NCI-H226 (cell line): ENCODE measurements at regions not wholly inside any gene's neighbourhood (a gene's known extent, or its start where the extent isn't known, plus 50 kb on each side); places are given as distances from the start of the nearest gene placed in this dataset.
"Not testable (repeated sequence)": the region's sequence is repeated elsewhere in the genome, so short reads cannot be mapped to it uniquely, and the experiment has no call there.

Source experiments
- DNase-seq: peaks from one replicate; pipeline ENCODE4 v3.0.0-alpha.2; 2015

DNA sequence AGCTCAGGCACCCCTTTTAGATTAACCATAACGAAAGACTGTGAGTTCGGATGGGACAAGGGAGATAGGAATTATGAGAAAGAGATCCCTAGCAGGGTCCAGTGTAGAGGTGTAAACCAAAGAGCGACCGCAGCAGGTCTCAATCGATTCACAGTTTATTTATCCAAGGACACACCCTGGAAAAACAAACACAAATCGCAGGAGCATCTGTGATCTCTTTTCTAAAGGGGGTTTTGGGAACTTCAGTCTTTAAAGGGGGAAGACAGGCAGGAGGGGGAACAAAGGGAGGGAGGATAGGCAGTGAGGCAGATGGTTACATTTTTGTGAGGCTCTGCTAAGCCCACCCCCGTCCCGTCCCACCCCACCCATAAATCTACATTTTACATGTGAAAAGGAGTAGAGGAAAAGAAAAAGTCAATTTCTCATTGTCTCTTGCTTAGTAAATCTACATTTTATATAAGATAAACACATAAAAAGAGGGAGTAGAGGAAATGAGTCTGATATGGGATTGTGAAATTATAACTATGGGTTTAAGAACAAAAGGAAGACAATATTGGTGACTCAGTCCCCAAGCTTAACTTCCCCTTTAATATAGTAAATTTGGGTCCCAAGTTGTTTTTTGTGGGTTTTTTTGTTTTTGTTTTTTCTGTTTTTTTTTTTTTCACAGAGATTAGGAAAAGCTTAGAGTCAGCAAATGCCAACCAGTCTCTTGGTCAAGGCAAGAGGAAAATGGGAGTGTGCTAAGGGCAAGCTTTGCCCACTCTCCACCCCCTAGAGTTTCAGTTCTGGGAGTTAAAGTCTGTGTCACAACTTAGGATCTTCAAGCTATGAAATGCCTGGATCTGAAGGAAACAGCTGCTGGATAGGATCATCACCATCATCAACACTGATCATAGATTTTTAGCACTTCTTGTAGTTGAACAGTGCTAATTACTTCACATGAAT lies 160.9 kb upstream of the CDH5 start:
- peak; percentile 32 for DNase-seq

DNA sequence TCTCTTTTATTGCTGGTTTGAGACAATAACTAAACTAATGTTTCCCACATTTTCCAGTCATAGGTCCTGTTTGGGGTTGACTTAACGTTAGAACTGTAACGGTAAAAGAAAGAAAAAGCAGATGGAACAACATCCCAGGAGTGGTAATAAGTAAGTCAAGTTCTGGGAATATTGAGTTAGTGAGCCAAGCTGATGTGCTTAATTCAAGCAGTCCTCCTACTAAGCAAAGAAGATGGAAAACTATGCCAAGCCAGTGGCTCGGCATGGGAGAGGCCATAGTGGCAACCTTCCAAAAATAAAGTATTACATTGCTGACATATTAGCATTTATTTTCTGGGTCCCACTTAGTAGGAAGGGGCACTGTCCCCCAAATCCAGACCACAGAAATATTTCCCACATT lies 161.7 kb upstream of the CDH5 start:
- peak; percentile 69 for DNase-seq

DNA sequence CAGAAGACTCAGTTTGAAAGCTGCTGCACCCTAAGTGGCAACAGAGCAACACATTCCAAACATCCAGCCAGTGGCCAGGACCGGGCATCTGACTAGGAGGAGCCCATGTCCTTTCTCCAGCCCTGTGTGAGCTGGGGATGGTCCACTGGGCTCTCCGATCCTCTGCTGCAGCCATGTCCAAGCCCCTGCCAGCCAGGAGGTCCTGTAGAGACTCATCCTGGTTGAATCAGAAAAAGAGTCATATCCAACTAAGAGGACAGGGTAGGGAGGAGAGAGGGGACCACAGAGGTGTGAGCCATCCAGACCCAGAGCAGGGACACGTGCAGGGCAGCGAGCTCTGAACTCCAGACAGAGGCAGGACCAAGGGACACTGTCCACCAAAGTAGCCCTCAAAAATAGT lies 163.0 kb upstream of the CDH5 start:
- no peak for DNase-seq

- DNase-seq = no peak
Measured at GRCh38 chr16:66199189-66199588, 167.3 kb upstream of the CDH5 start.

- DNase-seq = no peak
Measured at GRCh38 chr16:66198641-66199040, 167.8 kb upstream of the CDH5 start.

DNA sequence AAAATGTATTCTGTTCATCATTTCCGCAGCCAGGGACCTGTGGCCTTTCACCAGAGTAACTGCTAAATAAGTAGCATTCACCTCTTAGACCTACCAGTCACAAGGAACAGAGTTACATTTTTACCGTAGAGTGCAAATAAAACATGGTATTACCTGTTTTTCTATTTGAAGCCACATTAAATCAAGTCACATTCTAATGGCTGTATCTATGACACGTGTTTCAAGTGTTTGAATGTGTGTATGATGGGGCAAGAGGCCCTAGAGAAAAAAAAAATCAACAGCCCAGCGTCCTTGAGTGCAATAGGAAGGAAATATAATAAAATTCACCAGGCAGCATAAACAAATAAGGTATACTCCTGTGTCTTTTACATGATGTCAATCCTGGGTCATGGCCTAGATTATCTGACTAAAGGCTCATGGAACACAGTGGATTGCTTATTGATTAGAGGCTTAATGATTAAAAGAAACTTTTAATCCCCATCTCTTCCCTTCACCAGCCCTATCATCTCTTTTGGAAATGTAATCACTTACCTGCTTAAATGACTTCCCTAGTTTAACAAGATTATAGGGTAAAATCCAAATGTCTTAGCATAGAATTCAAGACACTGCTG lies 168.7 kb upstream of the CDH5 start:
- DNase-seq = no peak

GRCh38 chr16:66196770-66197169 lies 169.7 kb upstream of the CDH5 start:
- DNase-seq = no peak

DNA sequence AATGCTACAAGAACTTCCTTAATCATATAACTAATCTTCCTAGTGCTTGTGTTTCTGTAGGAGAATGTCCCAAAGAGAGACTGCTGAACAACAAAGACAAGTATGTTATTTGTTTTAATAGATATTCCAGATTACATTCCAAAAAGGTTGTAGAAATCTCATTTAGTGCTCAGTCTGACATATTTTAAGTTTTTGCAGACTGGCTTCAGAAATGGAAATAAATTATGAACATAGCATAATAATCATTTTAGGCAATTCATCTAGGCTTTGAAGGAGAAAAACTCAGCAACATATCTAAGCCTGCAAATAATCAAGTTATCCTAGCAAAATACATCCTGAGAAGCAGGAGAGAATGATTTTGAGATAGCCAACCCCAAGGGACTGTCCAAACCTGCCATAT lies 171.6 kb upstream of the CDH5 start:
- DNase-seq = no peak

- DNase-seq = no peak
Measured at GRCh38 chr16:66193543-66194229, 172.8 kb upstream of the CDH5 start.

- no peak for DNase-seq
Measured at GRCh38 chr16:66190411-66190810, 176.1 kb upstream of the CDH5 start.

- DNase-seq = no peak
Measured at GRCh38 chr16:66189951-66190350, 176.5 kb upstream of the CDH5 start.

DNA sequence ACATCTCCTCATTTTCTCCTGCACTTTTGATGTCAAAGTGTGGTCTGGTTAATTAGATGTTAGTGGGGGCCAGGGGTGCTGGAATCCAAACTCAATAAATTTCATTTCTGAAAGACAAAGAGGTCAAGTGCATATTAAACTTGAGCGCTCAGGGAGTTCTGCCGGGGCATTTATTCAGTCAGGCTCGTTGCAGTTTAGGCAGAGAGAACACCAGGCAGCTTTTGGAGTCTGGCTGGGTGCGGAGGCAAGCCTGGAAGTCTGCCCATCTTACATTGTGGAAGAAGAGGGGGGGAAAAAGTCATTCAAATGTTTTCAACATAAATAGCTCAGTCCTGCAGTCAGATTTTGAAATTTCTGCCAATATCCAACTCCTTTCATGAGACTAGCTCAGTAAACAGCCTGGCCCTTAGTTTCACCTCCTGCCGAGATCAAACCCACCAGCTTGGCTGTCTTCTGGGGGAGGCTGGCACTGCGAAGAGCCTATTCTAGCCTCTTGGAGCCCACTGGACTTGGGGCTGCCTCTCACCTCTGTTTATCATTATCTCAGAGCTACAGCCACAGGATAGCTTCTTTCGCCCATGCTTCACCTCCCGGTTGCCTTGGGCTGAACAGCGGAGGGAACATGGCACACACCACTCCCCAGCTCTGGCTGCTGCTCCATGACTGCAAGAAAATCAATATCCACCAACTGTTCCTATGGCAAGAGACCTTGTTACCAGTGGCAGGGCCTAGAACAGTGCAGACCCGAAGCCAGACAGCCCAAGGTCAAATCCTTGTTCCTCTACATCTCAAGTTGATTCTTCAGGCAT lies 177.4 kb upstream of the CDH5 start:
- no peak for DNase-seq

DNA sequence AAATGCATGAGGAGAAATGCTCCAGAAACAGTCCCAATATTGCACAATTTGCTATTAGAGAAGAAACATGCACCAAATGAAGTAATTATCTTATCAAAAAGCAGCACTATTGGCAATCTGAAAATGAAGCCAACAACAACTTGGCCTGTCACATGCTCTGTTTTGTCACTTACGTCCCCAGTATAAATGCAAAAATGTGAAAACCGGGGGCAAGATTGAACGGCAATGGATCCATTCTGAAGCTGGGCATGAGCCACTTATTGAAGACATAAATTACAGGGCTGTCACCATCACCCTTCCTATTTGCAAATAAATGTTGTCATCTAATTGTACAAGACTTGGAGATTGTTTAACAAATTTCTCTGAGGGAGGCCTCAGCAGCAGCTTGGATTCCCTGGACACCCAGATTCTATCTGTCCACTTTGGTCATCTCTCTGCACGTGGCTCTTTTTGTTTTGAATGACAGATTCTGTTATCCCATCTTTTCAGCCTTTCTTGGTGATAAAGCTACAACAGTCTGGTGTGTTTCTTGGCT lies 180.2 kb upstream of the CDH5 start:
- no peak for DNase-seq

GRCh38 chr16:66182592-66182991 lies 183.9 kb upstream of the CDH5 start:
- DNase-seq = no peak

DNA sequence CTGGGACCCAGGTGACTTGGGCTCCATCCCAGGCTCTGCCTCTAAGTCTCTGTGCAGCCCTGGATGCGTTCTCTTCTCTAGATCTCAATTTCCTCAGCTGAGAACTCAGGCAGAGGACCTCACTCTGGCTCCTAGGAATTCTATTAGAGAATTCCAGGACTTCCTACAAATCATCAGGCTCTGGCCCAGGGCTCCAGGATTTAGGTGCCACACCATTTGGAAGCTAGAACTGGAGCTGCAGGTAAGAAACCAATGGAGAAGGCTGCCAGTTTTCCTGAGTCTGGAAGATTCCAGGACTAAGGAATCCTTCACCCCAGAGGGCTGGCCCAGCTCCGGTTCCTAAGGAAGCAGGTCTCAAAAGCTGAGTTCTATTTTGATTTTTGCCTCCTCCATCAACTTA lies 189.8 kb upstream of the CDH5 start:
- DNase-seq = no peak

- no peak for DNase-seq
Measured at GRCh38 chr16:66176111-66176510, 190.4 kb upstream of the CDH5 start.

DNA sequence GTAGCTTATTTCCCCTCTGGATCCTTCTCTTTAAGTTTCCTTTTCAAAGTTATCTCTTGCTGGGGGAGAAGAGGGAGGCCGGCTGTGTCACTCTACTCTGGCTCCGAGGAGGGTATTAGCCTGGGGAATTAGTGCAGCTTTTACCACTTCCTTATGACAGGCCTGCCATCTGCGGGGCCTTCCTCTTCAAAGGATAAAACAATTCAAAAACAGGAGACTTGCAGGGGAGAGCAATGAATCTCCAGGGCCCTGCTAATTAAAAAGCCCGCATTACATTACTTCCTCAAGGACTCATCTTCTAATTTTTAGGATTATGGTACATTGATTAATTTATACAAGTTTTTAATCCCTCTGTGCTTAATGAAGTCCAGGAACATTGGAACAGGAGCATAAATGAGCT lies 190.9 kb upstream of the CDH5 start:
- no peak for DNase-seq

GRCh38 chr16:66175058-66175457 lies 191.4 kb upstream of the CDH5 start:
- DNase-seq = no peak

DNA sequence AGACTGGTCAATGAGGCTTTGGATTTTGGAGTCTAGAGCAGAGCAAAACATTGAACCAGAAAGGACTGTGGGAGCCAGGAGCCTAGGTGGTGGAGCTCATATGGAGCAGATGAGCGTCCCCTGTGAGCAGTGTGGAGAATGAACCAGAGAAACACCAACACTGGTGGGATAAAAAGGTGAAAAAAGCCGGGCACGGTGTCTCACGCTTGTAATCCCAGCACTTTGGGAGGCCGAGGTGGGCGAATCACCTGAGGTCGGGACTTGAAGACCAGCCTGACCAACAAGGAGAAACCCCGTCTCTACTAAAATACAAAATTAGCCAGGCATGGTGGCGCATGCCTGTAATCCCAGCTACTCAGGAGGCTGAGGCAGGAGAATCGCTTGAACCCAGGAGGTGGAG lies 192.7 kb upstream of the CDH5 start:
- not testable (repeated sequence) for DNase-seq

GRCh38 chr16:66173181-66173580 lies 193.3 kb upstream of the CDH5 start:
- DNase-seq = not testable (repeated sequence)

DNA sequence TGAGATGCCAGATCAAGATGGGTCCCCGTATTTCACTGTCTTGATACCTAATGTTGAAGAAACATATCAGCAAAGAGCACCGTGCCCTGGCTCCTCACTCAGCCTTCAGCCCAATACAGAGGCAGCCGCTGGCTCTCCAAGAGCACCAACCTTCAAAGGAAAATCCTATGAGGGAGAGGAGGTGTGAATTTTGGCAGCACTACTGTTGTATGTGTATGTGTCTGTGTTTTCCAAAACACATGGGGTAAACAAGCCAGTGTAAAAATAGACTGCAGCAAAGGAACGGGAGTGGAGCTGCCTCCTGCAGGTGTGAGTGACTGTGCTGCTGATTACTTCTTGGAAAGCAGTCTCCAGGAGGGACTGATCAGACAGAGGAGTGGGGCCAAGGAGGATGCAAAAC lies 194.0 kb upstream of the CDH5 start:
- no peak for DNase-seq

DNA sequence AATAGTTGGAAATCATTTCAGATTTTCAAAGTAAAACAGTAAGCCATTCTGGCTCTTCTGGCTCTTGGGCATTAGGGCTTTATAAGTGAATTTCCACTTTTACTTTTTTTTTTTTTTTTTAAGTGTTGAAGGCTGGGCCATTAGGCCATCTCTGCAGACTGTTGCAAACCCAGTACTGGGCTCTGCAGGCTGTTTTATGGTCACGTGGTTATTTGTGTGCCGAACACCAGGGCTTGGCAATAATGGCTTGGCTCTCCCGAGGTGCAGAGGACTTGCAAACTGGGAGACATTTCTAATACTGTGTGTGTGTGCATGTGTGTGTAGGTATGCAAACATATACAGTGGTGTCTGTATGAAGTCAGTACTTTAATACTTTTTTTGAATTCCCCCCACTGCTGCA lies 194.9 kb upstream of the CDH5 start:
- DNase-seq = no peak

DNA sequence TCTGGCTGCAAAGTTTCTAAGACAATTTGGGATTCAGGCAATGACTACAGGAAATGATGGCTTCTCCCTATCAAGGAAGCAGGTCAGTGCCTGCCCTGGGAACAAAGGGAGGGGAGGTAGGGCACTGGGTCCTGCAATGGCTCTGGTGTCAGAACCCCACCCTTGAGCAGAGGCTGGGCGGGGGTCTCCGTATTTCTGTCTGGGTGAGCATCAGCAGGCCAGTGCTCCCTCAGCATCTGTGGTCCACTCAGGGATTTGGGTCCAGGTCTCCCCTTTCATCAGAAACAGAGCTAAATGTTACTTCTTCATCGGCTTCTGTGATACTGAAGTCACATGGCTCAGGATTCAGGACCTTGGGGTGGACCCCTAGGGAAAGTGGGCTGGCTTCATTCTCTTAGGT lies 195.5 kb upstream of the CDH5 start:
- DNase-seq = no peak
